ENCODE measurements at regions not wholly inside any gene's neighbourhood (a gene's known extent, or its start where the extent isn't known, plus 50 kb on each side); places are given as distances from the start of the nearest gene placed in this dataset.

GRCh38 chr3:102980355-102980696, 545.5 kb downstream of the ZPLD1 start:
- TF ChIP-seq POLR2A (IDR thresholded peaks at IDR 0.05; ENCODE audit: low read length) (no peak), GATA1 (IDR thresholded peaks at IDR 0.05; ENCODE audit: low read depth, low read length) (no peak)
